ACC112 (cell line): ENCODE measurements at regions not wholly inside any gene's neighbourhood (a gene's known extent, or its start where the extent isn't known, plus 50 kb on each side); places are given as distances from the start of the nearest gene placed in this dataset.

Experiments used
- H2AFZ ChIP-seq: fragments of 200-600 bp; sonication (generic); one replicate; pipeline ENCODE4 v1.6.0; 2017; ENCODE audit warnings: antibody characterized with exemption, low read length; ENCODE audit not compliant: unreplicated experiment
- H3K27ac ChIP-seq: fragments of 200-600 bp; sonication (generic); 2 replicates; pipeline ENCODE4 v1.5.1; 2014; ENCODE audit warnings: low read depth, mild to moderate bottlenecking, antibody characterized with exemption, low read length, moderate library complexity
- H3K27me3 ChIP-seq: fragments of 200-600 bp; sonication (generic); 2 replicates; pipeline ENCODE4 v1.6.1; 2014; ENCODE audit warnings: mild to moderate bottlenecking, antibody characterized with exemption, low read length, moderate library complexity, mixed read lengths; ENCODE audit not compliant: insufficient read depth
- H3K36me3 ChIP-seq: fragments of 200-600 bp; sonication (generic); 2 replicates; pipeline ENCODE4 v1.6.1; 2016; ENCODE audit warnings: mild to moderate bottlenecking, antibody characterized with exemption, low read length, moderate library complexity, mixed read lengths; ENCODE audit not compliant: insufficient read depth
- H3K4me1 ChIP-seq: fragments of 200-600 bp; sonication (generic); one replicate; pipeline ENCODE4 v1.6.1; 2016; ENCODE audit warnings: low read length, mixed read lengths; ENCODE audit not compliant: insufficient read depth, unreplicated experiment, control insufficient read depth
- H3K4me3 ChIP-seq: fragments of 200-600 bp; sonication (generic); 2 replicates; pipeline ENCODE4 v1.5.1; 2014; ENCODE audit warnings: mild to moderate bottlenecking, low read depth, low read length
- H3K79me2 ChIP-seq: fragments of 200-600 bp; sonication (generic); one replicate; pipeline ENCODE4 v1.6.0; 2016; ENCODE audit warnings: low read length; ENCODE audit not compliant: control insufficient read depth, unreplicated experiment, insufficient read depth

GRCh38 chr5:59999056-59999455, 105.5 kb upstream of the PDE4D start:
- Histone ChIP-seq H3K27me3 (no peaks in the 10 kb centered on the region), H3K4me3 (no peak overlapping the region), H3K4me1 (no peaks in the 10 kb centered on the region), H3K27ac (no peak overlapping the region), H3K79me2 (no peaks in the 10 kb centered on the region), H3K36me3 (no peaks in the 10 kb centered on the region), H2AFZ (no peak overlapping the region)

DNA sequence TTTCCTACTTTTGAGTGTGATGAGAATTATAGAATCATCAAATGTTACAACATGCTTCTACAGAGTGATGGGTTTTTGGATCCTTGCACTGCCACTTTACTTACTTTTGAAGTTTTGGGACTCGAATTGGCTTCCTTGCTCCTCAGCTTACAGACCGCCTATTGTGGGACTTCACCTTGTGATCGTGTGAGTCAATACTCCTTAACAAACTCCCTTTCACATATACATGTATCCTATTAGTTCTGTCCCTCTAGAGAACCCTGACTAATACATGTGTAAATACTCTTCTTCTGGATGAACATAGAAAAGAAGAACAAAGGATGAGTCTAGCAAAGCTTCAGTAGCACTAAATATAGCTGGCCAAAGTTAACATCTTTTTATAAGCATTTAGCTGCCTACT, 98.7 kb upstream of the PDE4D start:
- H3K79me2 ChIP-seq = no peaks in the 10 kb centered on the region
- no peaks in the 10 kb centered on the region for H3K4me1 ChIP-seq
- no peak overlapping the region for H2AFZ ChIP-seq
- no peak overlapping the region for H3K4me3 ChIP-seq
- no peaks in the 10 kb centered on the region for H3K27me3 ChIP-seq
- no peak overlapping the region for H3K27ac ChIP-seq
- no peaks in the 10 kb centered on the region for H3K36me3 ChIP-seq

DNA sequence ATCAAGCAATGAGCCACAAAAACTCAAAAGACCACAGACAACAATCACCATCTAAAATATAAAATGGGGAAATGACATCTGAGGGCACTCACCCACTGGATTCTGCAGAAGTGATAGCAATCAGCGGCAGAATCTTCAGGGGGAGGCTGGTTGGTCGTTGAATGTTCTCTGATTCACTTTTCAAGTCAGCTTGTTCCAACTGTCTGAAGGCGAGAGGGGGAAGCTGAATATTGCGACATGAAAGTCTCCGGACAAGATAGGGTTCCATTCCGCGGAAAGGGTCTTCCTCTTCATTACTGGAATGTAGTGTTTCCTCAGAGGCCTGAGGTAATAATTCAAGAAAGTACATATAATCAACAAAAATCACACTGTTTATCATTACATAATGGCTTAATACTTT, 94.9 kb upstream of the PDE4D start:
- Histone ChIP-seq H3K4me3 (no peak overlapping the region), H3K4me1 (no peaks in the 10 kb centered on the region), H3K27me3 (no peaks in the 10 kb centered on the region), H2AFZ (no peak overlapping the region), H3K79me2 (no peaks in the 10 kb centered on the region), H3K36me3 (no peaks in the 10 kb centered on the region), H3K27ac (no peak overlapping the region)

GRCh38 chr5:59976342-59976741, 82.8 kb upstream of the PDE4D start:
- no peaks in the 10 kb centered on the region for H3K36me3 ChIP-seq
- no peak overlapping the region for H2AFZ ChIP-seq
- H3K27ac ChIP-seq = no peak overlapping the region
- no peaks in the 10 kb centered on the region for H3K27me3 ChIP-seq
- H3K4me1 ChIP-seq = no peaks in the 10 kb centered on the region
- no peak overlapping the region for H3K4me3 ChIP-seq
- no peaks in the 10 kb centered on the region for H3K79me2 ChIP-seq

DNA sequence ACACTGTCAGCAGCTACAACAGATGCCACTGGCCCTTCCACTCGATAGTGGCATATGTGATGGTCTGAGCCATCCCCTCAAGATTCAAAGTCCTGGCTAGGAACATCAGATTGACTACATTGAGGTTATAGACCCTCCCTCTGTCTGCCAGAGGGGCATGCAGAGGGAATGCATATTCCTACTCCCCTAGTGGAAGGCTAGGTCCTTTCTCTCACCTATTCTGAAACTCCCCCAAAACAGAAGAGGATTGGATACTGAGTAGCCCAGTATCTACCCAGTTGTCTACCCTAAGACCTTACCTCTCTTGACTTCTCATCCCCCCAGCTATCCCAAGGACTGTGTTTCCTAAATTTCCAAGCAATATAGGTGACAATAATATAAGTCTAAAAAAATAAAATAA, 78.5 kb upstream of the PDE4D start:
- Histone ChIP-seq H2AFZ (no peak overlapping the region), H3K27ac (no peak overlapping the region), H3K4me1 (no peaks in the 10 kb centered on the region), H3K79me2 (no peaks in the 10 kb centered on the region), H3K4me3 (no peak overlapping the region), H3K36me3 (no peaks in the 10 kb centered on the region), H3K27me3 (no peaks in the 10 kb centered on the region)

DNA sequence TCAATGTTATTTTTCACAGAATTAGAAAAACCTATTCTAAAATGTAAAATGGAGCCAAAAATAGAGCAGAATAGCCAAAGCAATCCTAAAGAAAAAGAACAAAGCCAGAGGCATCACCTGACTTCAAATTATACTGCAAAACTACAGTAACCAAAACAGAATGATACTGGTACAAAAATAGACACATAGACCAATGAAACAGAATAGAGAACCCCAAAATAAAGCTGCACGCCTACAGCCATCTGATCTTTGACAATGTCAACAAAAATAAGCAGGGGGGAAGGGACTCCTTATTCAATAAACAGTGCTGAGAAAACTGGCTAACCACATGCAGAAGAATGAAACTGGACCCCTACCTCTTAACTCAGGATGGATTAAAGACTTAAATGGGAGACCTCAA, 65.8 kb upstream of the PDE4D start:
- no peaks in the 10 kb centered on the region for H3K4me1 ChIP-seq
- no peak overlapping the region for H3K27ac ChIP-seq
- H3K27me3 ChIP-seq = peaks cover 2% of the 10 kb centered on the region; the same call in 1 of the 2 replicates

DNA sequence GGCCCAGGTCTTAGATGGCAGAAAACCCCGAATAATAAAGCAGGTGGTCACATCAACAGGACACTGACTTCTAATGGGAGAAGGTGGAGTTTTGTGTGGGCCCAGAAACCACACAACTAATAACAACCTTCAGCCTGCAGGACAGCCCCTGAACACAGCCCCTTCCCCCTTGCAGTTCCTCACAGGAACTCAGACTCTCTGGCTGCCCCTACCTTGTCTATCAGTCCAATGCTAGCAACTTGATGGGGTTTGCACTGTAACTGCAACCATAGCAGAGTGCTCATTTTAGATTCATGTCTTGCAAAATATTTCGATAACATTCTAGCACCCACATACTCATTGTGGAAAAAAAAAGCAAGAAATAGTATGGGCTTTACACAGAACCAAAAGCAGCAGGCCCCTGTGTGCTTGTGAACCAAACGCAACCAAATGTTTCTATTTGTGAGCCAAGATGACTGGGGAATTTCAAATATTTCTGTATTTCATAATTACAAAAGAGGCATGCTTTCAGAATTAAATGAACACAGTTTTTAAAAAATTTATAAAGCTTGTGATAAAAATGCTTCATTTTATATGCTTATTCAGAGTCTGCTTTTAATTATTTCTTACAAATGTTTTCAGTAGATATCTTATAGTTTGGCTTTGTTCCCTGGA, 62.7 kb upstream of the PDE4D start:
- H3K27me3 ChIP-seq = peaks cover 2% of the 10 kb centered on the region; the same call in 1 of the 2 replicates
- no peaks in the 10 kb centered on the region for H3K79me2 ChIP-seq
- H3K36me3 ChIP-seq = no peaks in the 10 kb centered on the region
- no peak overlapping the region for H3K27ac ChIP-seq
- H3K4me1 ChIP-seq = no peaks in the 10 kb centered on the region
- no peak overlapping the region for H3K4me3 ChIP-seq
- H2AFZ ChIP-seq = no peak overlapping the region

More for the DNA sequence above, 65.8 kb upstream of the PDE4D start:
- Histone ChIP-seq H3K36me3 (no peaks in the 10 kb centered on the region), H3K4me3 (no peak overlapping the region), H3K79me2 (no peaks in the 10 kb centered on the region), H2AFZ (no peak overlapping the region)

DNA sequence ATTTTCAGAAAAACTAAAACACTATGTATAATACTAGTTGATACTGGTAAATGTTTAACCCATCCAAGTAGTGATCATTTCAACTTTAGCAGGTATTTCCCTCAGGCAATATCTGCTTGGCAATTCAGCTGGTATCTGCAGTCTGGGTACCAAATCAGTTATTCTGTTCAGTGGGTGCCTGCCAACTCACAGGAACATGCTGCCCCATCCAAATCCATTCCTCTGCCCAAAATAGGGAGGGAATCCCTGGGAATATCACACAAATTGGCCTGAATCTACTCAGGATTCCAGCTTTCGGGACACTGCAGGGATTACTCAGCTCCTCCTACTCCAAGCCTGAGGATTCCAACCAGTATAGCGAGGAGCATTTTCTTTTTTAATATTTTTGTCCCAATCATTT, 61.7 kb upstream of the PDE4D start:
- Histone ChIP-seq H3K4me3 (no peak overlapping the region), H3K27ac (no peak overlapping the region), H2AFZ (no peak overlapping the region), H3K79me2 (no peaks in the 10 kb centered on the region), H3K36me3 (no peaks in the 10 kb centered on the region), H3K27me3 (peaks cover 2% of the 10 kb centered on the region; the same call in 1 of the 2 replicates), H3K4me1 (no peaks in the 10 kb centered on the region)

GRCh38 chr5:59943452-59944113, 50.1 kb upstream of the PDE4D start:
- Histone ChIP-seq H3K79me2 (no peaks in the 10 kb centered on the region), H3K4me1 (no peaks in the 10 kb centered on the region), H3K27me3 (0 out of 2 replicates have a peak, but pooled peaks cover 6% of the 10 kb centered on the region), H3K27ac (no peak overlapping the region), H2AFZ (no peak overlapping the region), H3K36me3 (no peaks in the 10 kb centered on the region), H3K4me3 (no peak overlapping the region)
